HG03558 (cell line): ENCODE measurements at regions not wholly inside any gene's neighbourhood (a gene's known extent, or its start where the extent isn't known, plus 50 kb on each side); places are given as distances from the start of the nearest gene placed in this dataset.

Experiments
- ATAC-seq: cut with Tn5 transposase; IDR thresholded peaks from one replicate; pipeline ENCODE4 v1.9.1; 2021; ENCODE audit warnings: moderate number of reproducible peaks; ENCODE audit not compliant: unreplicated experiment; ENCODE audit errors: extremely low read depth

DNA sequence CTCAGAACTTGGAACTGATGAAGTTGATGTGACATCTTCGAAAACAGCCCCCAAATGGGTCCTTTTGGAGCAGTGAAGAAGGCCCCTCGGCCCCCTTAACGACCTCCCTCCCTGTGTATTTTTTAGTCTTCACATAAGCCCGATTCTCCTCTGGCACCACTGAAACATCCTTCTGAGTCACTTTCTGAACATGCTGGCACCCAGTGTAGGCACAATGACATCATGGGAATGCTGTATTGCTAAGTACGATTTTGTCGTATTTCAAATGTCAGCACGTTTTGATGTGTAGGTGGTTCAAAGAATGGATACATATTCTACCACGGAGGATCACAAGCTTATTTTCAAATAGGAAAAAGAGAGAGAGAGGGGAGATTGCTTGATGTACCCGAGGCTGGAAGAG, 111.7 kb upstream of the RIOK3 start:
- no peak for ATAC-seq

DNA sequence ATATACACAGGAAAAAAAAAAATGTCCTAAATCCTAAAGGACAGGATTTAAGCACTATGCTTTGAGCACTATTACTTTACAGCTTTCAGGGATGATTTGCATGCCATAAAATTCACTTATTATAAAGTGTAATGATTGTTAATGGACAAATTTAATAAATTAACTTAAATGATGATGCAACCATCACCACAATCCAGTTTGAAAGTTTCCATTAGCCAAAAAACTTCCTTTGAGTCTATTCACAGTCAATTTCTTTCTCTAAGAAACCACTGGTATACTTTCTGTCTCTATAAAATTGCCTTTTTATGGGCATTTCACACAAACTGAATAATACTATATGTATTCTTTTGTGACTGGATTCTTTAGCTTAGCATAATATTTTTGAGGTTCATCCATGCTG, 111.1 kb upstream of the RIOK3 start:
- ATAC-seq: no peak

DNA sequence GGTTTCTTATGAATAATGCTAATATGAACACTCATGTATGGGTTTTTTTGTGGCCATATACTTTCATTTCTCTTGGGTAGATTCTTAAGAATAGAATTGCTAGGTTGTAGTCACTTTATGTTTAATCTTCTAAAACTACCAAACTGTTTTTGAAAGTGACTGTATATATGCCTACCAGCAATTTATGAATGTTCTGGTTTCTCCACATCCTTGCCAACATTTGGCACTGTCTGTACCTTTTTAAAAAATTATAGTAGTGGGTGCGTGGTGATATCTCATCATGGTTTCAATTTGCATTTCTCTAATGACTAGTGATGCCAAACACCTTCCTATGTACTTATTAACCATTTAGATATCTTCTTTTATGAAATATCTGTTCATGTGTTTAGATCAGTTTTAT, 110.6 kb upstream of the RIOK3 start:
- no peak for ATAC-seq

DNA sequence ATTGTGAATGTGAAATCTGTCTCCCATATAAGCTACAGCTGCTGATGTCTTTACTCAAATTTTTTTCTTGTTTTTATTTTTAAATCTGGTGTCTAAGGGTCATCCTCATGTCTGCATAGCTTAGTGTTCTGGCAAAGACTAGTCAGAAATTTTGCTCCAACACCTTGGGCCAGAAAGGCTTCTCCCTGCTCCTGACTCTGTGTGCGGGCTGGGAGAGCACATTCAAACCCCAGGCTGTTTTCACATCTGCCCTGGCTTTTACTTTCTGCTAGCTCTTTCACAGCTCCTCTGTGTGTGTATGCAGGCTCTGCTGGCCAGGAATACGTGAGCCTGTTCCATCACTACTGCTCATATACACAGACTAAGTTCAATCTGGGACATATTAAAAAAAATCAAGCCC, 102.9 kb upstream of the RIOK3 start:
- ATAC-seq: no peak

DNA sequence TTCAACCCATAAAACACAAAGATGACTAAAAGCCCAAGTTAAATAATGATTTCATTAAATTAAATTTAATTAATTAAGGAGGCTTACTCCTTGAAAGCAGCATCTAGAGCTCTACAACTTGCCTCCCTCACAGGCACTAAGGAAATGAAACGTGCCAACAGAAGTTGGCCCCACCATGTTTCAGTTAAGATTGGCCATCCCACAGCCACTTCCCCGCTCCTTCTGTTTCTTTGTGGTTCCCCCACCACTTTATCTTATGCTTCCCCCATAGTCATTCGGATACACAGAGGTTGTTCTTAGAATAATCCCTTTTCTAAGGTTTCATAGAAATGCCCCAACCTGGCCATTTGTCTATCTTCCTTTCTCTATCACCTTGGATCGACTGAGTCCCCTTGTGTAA, 101.6 kb upstream of the RIOK3 start:
- no peak for ATAC-seq

DNA sequence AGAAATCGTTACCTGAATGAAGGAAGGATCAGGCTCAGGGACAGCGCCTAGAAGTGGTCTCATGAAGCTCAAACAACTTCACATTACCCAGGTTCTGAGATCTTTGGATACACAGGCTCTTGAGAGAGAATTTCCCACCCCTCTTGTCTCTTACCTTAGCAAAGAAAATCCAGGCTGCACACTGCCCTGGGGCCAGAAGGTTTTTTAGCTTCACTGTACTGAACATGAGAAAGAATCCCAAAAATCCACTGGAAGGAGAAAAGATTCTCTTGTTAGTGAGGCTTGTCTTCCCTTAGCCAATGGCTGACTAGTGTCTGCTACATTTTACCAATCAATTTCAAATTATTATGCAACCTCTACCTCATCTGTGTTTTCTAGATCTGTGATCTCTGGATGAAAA, 101.0 kb upstream of the RIOK3 start:
- no peak for ATAC-seq

DNA sequence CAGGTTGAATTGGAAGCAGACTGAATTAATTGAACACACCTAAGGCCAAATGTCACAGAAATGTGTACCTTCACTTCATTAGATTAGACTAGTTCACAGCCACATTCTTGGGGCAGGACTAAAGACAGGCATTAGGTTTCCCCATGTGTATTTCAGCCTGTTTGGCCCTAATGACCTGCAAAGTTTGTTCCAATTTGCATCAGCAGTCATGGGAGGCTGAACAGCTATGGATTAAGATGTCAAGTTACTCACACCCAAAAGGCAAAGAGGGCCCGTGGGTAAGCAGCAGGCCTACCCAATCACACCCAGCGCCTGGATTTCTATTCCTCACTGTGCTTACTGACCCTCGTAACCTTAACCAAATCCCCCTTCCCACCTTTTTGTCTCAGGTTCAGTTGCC, 99.6 kb upstream of the RIOK3 start:
- ATAC-seq: no peak

DNA sequence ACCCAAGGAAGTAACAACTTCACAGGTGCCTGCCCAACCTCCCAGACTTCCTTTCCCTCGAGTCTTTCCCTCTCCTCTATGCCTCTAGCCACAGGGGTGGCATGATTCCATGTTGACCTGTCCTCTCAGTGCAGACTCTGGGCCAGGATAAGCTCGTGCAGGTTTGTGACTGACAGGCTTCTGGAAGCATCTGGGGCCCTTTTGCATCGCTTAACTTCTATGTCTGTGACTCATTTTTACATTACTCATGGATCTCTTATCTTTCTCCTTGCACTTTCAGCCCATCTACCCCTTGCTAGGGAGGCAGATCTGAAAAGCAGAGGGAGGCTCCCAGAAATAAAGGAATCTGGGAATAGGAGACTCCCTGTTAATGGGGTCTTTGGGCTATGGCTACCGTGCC, 98.5 kb upstream of the RIOK3 start:
- no peak for ATAC-seq

DNA sequence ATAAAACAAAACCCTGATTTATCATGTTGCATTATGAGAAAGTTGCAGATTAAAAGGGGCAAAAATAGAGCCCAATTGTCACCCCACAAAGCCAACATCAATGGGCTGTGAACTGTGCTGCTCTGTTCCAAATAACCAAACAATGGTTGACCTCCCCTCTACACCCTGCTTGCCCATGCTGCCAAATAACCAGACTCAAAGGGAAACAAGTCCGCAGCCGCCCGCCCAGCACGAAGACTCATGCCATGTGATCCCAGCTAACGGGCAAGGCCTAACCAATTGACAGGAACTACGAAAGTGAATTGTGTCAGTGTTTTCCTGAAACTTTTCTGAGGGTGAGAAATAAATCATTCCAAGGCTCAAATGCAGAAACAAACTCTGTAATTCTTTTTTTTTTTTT, 97.9 kb upstream of the RIOK3 start:
- ATAC-seq: no peak

DNA sequence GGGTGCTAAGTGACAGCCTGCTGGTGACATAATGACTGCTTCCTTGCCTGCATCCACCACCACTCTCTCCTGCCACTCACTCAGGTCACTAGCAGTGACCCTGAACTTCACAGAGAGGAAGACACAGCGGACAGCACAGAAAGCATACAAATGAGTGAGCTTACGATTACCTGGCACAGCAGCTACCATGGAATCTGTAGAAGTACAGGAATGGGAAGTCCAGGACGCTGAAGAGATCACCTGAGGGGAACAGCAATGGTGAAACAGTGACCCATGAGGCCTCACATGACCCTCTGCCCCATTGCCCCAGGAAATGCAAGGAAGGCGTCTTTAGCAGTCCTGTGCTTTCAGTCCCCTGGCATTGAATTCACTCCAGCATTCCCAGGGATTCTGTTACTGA, 96.7 kb upstream of the RIOK3 start:
- no peak for ATAC-seq

DNA sequence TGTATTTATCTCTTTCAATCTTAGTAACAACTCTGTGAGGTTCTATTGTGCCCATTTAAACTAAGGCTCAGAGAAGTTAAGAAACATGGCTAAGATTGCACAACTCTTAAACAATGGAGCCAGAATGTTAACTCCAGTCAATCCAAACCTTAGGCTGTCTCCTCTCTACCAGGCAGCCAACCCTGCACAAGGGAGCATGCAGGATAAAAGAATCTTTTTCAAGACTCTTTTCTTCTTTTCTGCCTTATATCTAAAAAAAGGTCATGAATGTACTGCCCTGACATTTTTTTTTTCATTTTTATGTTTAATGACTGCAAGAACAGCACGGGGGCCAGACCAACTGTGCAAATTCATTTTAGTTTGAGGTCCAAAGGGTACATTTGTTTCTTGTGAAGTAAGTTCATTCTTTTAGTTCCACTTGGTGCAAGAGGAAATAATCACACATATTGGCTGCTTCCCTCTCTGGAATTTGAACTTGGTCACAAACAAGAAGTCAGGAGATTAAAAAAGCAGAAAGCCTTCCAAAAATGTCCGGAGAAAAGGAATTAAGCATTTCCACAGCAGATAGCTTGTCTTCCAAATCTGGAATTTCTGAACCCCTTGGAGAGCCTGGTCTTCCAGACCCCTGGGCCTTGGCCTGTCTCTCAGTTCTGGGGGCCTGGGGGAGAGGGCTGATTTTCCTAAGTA, 96.0 kb upstream of the RIOK3 start:
- no peak for ATAC-seq

DNA sequence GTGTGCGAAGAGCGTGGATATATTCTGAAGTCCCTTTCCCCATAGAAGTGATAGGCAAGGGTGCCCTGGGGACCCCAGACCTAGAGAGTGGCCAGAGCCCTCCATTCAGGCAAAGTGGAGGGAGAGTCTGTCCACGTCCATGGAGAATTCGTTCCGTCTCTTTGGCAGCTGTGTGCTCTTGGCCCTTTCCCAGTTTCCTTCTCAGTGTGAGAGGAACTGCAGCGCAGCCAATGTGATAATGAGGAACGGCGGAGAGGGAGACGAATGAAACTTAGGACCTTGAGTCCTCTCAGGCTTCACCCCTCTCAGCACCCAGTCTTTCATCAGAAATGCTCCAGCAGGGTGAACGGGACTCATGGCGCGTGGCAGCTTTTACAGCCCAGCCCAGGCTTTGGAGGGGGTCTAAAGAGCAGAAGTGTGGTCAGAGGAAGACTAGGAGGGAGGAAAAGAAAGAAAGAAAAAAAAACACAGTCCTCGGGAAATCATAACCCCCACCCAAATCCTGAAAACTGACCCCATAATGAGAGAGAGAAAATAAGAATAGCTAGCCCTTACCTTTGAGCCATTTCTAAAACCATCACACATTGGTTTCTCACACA, 95.0 kb upstream of the RIOK3 start:
- no peak for ATAC-seq

DNA sequence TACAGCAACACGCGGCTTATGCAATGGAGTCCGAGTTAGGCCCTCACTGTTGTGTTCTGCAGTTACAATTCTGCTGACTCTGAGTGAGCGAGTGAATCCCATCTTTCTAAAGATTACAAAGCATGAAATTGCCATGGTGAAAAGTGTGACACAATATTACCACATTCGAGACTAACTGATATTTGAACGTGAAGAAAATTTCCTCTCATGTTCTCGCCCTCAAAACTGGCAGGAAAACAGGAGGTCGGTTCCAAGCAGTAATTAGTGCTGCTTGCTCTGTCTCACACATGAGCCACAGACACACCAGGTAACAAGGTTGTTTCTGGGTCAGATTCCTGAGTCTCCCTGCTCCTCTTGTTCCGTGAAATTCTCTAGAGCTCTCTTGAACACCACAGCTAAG, 93.7 kb upstream of the RIOK3 start:
- ATAC-seq: no peak

DNA sequence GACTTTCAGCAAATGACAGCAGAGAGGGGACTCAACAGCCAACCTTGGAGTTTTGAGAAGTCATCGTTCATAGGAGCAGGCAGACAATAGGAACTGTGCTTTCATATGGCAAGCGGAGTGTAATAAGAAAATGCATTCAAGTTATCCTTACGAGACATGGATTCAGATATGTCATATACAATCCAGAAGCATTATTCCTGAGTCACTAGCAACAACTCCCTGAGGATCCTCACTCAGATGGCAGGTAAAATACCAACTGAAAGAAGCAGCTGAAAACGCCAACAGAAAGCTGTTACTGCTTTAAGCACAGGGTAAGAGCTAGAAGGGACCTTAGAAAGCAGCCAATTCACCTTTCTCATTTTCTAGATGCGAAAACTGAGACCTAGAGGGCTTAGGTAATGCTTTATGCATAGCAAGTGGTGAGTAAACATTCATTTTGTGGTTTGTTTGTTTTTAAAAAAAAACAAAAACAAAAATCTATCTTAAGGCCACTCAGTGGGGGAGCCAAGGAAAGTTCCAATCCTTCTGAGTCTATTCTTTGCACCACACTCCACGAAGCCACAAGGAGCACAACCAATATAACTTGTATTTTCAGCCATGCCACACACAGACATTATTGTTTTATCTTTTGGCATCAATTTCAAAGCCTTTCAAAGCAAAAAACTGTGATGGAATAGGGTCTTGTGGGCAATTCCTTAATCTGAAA, 89.1 kb upstream of the RIOK3 start:
- ATAC-seq: no peak

DNA sequence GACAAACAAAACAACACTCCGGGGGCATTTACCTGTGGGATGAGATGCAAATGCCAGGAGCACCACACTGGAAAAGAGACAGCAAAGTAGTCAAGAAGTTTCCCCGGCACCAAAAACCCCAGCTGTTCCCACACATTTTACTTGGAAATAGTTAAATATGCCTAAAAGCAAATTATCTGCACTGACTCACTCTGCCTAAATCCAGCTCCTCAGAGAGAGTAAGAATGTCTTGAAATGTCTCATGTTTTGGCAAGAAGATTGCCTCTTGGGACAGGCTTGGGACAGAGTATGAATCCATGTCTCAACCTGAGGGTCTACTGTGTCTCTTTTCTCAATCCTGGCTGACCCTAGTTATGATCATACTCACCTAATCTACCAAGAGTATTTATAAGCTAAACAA, 87.5 kb upstream of the RIOK3 start:
- no peak for ATAC-seq

DNA sequence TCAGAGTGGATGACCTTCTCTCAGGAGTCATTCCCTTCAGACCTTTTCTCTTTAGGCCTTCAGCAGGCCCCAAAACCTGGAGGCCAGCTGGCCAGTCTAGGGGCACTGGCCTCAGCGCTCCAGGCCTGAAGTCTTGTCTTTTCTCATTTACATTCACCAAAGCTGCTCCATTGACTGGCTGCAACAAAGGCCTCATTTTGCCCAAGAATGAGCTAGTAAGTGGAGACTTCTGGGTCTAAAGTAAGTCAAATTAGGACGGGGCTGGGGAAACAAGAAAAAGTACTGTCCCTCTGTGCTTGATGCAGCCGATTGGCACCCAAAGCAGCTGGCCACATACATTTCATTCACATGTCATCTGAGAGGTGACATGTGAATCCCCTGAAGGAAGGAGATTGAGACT, 83.8 kb upstream of the RIOK3 start:
- no peak for ATAC-seq

DNA sequence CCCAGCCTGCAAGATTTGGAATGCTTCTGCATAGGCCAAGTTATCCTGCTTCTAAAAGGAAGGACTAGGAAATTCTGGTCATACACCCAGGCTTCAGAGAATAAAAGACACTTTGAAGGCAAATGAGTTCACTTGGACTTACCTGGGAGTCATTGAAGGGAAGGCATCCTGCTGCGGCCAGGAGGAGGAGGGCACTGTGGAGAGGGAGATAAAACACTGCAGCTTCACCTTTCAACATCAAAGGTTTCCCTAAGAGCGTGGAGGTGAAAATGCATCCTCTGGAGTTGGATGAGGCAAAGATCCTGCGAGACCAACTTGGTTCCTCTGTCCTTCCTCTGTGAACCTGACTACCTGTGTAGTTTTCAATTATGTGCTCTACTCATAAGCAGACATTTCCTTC, 79.5 kb upstream of the RIOK3 start:
- ATAC-seq: no peak

DNA sequence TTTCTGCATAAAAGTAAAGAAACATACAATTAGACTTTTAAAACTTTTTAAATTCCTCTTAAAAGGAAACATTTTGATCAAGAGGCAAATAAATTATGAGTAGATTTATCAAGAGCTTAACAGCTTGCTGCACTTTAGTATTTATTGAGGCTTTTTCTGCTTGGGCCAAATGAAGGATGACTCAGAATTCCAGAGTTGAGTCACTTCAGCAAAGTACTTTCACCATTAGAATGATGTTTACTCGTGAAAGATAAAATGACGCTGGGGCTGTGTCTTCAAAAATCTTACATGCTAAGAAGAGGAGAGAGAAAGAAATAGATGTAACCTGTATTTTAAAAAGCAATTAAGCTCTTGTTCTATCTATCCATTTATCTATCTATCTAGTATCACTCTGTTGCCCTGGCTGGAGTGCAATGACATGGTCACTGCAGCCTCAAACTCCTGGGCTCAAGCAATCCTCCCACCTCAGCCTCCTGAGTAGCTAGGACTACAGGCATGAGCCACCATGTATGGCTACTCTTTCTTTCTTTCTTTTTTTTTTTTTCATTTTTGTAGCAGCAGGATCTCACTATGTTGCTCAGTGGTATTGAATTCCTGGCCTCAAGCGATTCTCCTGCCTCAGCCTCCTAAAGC, 75.3 kb upstream of the RIOK3 start:
- no peak for ATAC-seq

DNA sequence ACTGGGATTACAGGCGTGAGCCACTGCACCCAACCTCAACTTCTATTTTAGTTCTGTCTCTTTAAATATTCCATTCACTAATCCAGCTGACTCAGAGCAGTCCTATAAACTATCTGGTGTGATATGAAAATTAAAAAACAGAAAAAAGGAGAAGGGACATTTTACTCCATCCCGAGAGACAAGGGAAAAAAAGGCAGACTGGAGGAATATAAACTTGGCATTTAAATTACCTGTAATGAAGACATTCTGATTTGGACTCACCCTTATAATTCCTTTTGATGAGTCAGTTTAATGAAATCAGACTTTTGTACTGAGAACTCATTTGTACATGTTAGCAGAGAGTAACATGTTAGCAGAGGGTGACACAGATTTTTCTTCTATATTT, 74.8 kb upstream of the RIOK3 start:
- no peak for ATAC-seq

DNA sequence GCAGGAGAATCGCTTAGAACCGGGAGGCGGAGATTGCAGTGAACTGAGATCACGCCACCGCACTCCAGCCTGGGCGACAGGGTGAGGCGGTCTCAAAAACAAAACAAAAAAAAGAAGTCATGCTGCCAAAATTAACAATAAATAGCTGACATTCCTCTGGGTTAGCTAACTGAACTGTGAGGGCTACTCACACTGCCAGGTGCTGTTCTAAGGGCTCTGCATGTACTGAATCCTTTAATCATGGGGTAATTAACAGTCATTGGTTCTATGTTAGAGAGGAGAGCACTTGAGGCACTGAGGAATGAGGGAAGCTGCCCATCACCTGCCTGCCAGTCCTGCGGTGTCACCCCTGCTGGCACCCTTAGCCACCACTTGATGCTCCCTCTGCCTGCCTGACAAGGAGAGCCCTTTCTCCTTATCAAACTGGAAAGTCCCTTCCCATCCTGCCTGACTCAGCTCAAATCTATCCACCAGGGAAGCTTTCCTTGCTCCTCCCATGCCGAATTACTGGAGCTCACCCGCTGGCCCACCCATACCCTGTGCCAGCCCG, 73.0 kb upstream of the RIOK3 start:
- no peak for ATAC-seq

DNA sequence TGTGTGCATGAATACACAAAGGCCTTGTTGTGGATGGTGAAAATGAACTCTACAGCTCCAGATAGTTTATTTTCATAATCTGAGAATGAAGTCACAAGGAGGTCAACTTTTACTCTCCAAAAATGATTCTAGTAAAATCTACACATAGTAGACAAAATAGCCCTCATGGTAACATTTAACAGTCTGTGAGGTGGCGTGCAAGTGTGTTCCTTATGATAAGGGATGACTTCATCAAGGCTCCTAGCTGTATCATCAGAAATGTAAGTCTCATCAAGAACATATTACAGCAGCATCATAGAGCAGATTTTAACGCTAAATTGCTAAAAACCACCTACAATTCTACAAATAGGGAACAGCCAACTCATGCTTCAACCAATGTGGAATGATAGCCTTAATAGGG, 72.3 kb upstream of the RIOK3 start:
- ATAC-seq: no peak
